22Rv1 (cell line): ENCODE measurements at regions not wholly inside any gene's neighbourhood (a gene's known extent, or its start where the extent isn't known, plus 50 kb on each side); places are given as distances from the start of the nearest gene placed in this dataset.

Source experiments
- CTCF ChIP-seq: fragments of 450-650 bp; IDR thresholded peaks from 2 replicates; pipeline ENCODE4 v1.5.1; 2017; ENCODE audit warnings: mild to moderate bottlenecking
- ZFX ChIP-seq: fragments of 450-650 bp; IDR thresholded peaks from 2 replicates; pipeline ENCODE4 v1.6.1; 2017; ENCODE audit warnings: antibody characterized with exemption, borderline replicate concordance

GRCh38 chrX:122094611-122095010 is 1047.2 kb downstream of the GLUD2 start:
- TF ChIP-seq CTCF (no peak), ZFX (no peak)
